GM18868 (cell line): ENCODE measurements at regions not wholly inside any gene's neighbourhood (a gene's known extent, or its start where the extent isn't known, plus 50 kb on each side); places are given as distances from the start of the nearest gene placed in this dataset.

Source experiments
- ATAC-seq: cut with Tn5 transposase; IDR thresholded peaks from one replicate; pipeline ENCODE4 v1.9.1; 2021; ENCODE audit warnings: mild to moderate bottlenecking, moderate library complexity; ENCODE audit not compliant: unreplicated experiment

GRCh38 chr2:144085016-144085415 is 434.9 kb downstream of the ZEB2 start:
- no peak for ATAC-seq

- no peak for ATAC-seq
These were observed 435.7 kb downstream of the ZEB2 start for GRCh38 chr2:144084114-144084661.

- no peak for ATAC-seq
These were observed 436.7 kb downstream of the ZEB2 start for GRCh38 chr2:144083211-144083610.

GRCh38 chr2:144082777-144083176 is 437.1 kb downstream of the ZEB2 start:
- ATAC-seq: no peak

- no peak for ATAC-seq
These were observed 437.6 kb downstream of the ZEB2 start for GRCh38 chr2:144082327-144082726.

- no peak for ATAC-seq
These were observed 438.6 kb downstream of the ZEB2 start for GRCh38 chr2:144081272-144081671.

GRCh38 chr2:144079803-144080202 is 440.1 kb downstream of the ZEB2 start:
- ATAC-seq: no peak

- ATAC-seq: no peak
These were observed 440.9 kb downstream of the ZEB2 start for GRCh38 chr2:144078802-144079724.

- ATAC-seq: no peak
These were observed 441.8 kb downstream of the ZEB2 start for GRCh38 chr2:144078106-144078505.

GRCh38 chr2:144074450-144074849 is 445.5 kb downstream of the ZEB2 start:
- no peak for ATAC-seq

GRCh38 chr2:144071461-144071860 is 448.5 kb downstream of the ZEB2 start:
- ATAC-seq: no peak

- ATAC-seq: no peak
These were observed 452.4 kb downstream of the ZEB2 start for GRCh38 chr2:144067506-144067905.

- no peak for ATAC-seq
These were observed 456.3 kb downstream of the ZEB2 start for GRCh38 chr2:144063602-144064001.

- ATAC-seq: no peak
These were observed 465.0 kb downstream of the ZEB2 start for GRCh38 chr2:144054911-144055310.

- ATAC-seq: no peak
These were observed 467.8 kb downstream of the ZEB2 start for GRCh38 chr2:144052083-144052482.

- no peak for ATAC-seq
These were observed 470.8 kb downstream of the ZEB2 start for GRCh38 chr2:144049137-144049536.

GRCh38 chr2:144048631-144049060 is 471.3 kb downstream of the ZEB2 start:
- no peak for ATAC-seq

- ATAC-seq: no peak
These were observed 477.2 kb downstream of the ZEB2 start for GRCh38 chr2:144042751-144043150.

- no peak for ATAC-seq
These were observed 478.3 kb downstream of the ZEB2 start for GRCh38 chr2:144041612-144042011.

GRCh38 chr2:144040834-144041233 is 479.1 kb downstream of the ZEB2 start:
- no peak for ATAC-seq

- ATAC-seq: no peak
These were observed 487.4 kb downstream of the ZEB2 start for GRCh38 chr2:144032566-144032965.

- ATAC-seq: no peak
These were observed 489.1 kb downstream of the ZEB2 start for GRCh38 chr2:144030791-144031190.
